Body of pancreas (tissue), 4 donors: ENCODE measurements at regions not wholly inside any gene's neighbourhood (a gene's known extent, or its start where the extent isn't known, plus 50 kb on each side); places are given as distances from the start of the nearest gene placed in this dataset.

Experiments used
- POLR2A ChIP-seq, 3 donors: fragments of 450-650 bp; IDR thresholded peaks; one replicate each; pipeline ENCODE4 v1.6.1; 2016; ENCODE audit warnings: antibody characterized with exemption in 3 of 3, mild to moderate bottlenecking in 2 of 3
- TF ChIP-seq, protein P1 (sequence below), 7 experiments: fragments of 450-650 bp in 4 of 7; fragments of 200-600 bp in 3 of 7; sonication (generic) in 3 of 7; IDR thresholded peaks; one replicate each; pipeline ENCODE4 v1.5.1; 2016 to 2019; ENCODE audit warnings: antibody characterized with exemption in 7 of 7

DNA sequence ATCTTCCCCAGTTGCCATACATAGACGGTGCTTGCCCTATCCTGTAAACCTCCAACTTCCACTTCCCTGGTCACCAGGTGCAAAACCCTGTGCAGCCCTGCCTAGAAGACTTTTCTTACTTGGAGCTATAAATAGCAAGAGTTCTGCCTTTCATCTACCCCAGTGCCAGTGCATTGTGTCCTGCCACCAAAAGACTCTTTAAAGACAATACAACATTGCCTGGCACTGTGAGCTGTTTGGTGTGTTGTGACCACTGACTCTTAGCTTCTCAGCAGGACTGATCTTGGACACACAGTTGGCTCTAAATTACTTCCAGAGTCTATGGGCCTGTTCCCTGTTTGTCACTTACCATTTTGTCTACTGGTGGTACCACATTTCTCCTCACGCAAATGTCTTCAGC lies 608.1 kb downstream of the CDH9 start:
- TF ChIP-seq, protein P1, sequence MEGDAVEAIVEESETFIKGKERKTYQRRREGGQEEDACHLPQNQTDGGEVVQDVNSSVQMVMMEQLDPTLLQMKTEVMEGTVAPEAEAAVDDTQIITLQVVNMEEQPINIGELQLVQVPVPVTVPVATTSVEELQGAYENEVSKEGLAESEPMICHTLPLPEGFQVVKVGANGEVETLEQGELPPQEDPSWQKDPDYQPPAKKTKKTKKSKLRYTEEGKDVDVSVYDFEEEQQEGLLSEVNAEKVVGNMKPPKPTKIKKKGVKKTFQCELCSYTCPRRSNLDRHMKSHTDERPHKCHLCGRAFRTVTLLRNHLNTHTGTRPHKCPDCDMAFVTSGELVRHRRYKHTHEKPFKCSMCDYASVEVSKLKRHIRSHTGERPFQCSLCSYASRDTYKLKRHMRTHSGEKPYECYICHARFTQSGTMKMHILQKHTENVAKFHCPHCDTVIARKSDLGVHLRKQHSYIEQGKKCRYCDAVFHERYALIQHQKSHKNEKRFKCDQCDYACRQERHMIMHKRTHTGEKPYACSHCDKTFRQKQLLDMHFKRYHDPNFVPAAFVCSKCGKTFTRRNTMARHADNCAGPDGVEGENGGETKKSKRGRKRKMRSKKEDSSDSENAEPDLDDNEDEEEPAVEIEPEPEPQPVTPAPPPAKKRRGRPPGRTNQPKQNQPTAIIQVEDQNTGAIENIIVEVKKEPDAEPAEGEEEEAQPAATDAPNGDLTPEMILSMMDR (IDR thresholded peaks at IDR 0.05): no peak
- no peak for TF ChIP-seq POLR2A (IDR thresholded peaks at IDR 0.05)
